ENCODE measurements at regions not wholly inside any gene's neighbourhood (a gene's known extent, or its start where the extent isn't known, plus 50 kb on each side); places are given as distances from the start of the nearest gene placed in this dataset.
"Not testable (repeated sequence)": the region's sequence is repeated elsewhere in the genome, so short reads cannot be mapped to it uniquely, and the experiment has no call there.

DNA sequence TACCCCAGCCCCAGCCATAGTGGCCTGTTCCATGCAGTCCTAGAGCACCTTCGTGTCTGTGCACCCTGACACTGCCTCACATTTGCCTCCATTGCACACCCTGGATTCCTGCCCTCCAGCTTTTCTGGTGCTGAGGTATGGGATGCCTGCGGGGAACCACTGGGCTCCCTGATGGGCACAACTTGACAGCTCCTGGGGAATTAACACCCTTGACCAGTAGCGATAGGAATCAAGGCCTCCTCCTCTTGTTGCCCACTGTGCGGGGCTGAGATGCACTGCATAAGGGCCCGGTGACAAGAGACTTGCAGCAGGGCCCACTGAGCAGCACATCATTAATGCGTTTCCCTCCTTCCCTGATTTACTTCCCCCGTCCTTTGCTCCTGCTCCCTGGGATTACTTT is 235.6 kb upstream of the MOCS1 start:
- intact Hi-C loops (cut with DNase I): no loop called here
- no peak for DNase-seq

DNA sequence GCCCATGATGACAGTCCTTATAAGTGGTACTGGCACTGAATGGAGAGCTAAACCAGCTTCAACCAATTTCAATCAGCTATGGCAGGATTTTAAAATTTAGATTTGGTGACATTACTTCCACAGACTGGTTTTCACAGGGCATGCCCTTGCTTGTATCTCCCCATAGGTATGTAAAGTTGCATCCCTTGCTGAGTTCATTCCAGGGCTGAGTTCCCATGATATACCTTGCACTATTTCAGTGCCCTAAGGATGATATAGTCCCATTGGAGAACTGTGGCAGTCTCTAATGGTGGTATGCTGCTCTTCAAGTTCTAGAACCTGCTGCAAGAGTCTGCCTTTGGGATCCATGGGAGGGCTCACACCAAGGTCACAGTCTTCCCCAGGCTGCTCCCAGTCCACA is 232.7 kb upstream of the MOCS1 start:
- intact Hi-C loops (cut with DNase I): loop anchor here (1.0 kb wide), 1 partner anchor 12 kb away; no protein-coding TSS in a partner anchor
- DNase-seq: no peak

DNA sequence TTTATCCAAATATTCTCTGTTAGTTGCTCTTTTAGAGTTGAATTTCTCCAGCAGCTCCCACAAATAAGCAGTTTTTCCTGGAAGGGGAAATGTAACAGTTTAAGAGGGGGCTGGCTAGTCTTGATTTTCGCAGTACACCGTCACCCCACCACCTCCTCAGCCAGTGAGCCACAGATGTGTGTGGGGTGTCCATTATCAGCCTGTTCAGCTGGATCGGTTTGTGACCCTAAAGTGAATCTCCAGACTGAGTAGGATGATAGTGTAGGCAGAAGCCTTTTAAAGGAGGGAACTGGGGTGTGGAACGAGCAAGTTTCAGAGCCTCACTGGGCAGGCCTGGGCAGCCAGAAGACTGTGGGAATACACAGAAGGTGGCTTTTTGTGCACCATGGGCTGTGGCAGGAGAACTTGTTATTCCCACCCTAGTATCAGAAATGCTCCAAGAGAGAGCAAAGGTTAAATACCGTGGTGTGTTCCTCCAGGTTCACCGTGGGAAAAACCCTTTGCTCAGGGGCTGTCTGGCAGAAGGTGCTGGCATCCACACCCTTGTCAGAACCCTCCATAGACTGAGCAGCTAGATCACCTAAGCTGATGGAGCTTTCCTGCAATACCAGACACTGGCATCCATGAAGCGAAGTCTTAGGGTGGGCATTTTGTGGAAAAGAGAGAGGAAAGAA is 230.9 kb upstream of the MOCS1 start:
- intact Hi-C loops (cut with DNase I): no loop called here
- no peak for DNase-seq

DNA sequence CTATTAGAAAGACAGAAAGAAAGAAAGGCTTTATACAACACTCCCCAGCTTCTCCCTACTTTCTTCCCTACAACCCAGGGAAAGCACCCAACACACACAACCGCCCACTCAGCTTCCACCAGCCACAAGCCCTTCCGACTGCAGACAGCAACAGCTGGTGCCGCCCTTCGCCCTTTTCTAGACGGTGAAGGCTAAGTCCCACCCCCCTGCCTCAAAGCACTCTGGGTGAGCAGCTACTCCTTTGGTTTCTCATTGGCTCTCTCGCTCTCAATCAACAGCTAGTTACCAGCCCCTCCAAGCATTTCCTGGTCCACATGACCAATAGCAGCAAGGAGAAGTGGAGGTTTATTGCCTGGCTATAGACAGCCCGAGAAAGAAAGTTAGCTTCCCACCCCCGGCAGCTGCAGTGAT is 230.1 kb upstream of the MOCS1 start:
- intact Hi-C loops (cut with DNase I): no loop called here
- peak in 41 of 42 donors; percentile 17 to 74 (median 55) for DNase-seq

DNA sequence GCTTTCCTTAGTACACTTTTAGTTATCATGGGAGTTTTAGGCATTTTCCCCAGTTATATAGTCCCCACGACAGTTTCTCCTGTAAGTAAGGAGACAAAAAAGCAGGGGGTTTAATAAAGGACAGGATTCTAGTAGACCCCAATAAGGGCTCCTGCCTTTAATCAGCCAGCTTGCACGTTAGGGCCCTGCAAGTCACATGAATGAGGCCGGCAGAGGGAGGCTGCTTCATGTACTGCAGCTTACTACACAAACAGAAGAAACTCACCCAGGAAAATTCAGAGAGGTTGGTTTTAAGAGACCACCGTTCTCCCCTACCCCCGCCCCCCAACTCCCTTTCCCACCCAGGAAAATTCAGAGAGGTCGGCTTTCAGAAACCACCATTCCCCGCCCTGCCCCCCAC is 229.7 kb upstream of the MOCS1 start:
- peak in 1 of 42 donors; percentile 25 for DNase-seq
- intact Hi-C loops (cut with DNase I): no loop called here

DNA sequence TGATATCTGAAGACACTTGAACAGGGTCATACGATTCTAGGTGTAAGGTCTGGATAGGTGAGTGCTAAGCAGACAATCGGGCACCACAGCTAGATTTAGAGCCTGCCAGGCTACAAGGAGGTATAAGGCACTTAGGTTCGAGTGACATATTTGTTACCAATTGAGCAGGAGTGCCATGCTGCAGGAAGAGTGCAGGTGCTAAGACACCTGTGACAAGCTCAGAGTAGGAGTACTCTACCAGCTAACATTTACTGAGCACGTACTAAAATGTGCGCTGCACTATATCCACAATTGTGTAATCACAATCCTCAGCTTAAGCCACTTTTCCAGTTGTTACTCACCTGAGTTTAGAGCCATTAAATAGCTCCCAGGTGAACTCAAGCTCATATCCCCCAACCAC is 227.8 kb upstream of the MOCS1 start:
- DNase-seq: no peak

DNA sequence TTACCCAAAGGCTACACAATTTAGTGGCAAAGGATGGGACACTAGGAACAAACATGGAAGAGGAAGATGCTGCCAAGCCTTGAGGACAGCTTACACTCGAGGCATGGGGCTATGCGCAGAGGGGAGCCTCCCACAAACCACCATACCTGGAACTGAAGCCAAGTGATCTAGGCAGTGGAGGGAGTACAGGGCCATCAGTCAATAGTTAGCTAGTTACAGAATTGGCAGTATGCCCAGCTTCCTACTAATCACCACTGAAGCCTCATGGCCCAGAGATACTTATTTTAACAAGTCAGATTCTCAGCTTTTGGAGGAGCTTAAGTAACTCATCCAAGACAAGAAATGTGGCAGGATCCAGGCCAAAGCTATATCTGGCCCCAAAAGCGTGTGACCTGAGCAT is 226.6 kb upstream of the MOCS1 start:
- intact Hi-C loops (cut with DNase I): no loop called here
- no peak for DNase-seq

More for the DNA sequence above, 227.8 kb upstream of the MOCS1 start:
- intact Hi-C loops (cut with DNase I): no loop called here

DNA sequence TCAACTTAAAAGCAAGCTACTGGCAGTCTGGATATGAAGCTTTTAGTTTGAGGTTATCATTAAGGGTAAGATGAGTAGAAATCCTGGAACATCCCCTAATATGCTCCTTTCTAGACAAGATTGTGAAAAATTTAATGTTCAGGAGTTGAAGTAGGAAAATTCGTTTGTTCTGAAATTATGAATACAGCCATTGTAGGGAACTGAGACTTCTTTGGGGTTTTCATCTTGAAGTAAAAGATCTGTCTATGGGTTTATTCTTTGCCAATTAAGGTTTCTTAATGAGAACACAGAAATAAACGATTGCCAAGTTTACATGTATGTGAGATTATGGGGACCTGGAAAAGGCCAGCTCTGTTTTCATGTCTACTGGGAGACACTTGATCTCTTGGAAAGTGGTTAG is 225.6 kb upstream of the MOCS1 start:
- intact Hi-C loops (cut with DNase I): no loop called here
- no peak for DNase-seq

DNA sequence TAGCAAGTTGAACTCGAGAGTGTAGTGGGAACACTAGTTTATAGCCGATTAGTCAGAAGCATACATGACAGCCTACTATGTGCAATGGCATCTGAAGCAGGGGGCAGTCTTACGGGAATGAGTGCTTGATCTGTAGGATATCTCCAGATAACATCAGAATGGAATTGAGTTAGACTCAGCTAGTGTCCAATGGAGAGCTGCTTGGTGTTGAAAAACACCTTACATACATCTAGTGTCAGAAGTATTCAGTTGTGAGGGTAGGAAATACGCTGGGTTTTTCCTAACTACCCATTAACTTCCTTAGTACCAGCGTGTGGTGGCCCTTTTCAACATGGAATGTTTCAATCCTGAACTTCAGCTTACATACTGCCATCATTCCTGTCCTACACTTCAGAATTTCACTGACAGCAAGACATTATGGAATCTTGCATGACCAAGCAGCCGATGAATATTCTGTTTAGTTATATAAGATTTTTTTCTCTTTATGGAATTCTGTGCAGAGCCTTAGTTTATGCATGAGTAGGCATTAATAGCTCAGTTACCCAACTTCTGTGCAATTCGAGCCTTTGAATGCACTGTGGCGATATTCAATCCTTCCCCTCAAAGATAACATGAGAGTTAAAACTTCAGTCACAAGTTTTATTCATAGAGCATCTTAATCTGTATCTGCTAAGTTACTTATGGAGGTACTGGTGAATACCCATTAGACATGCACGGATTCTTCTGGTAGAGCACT is 218.6 kb upstream of the MOCS1 start:
- peak in 3 of 42 donors; percentile 3 to 36 (median 34) for DNase-seq
- intact Hi-C loops (cut with DNase I): no loop called here

DNA sequence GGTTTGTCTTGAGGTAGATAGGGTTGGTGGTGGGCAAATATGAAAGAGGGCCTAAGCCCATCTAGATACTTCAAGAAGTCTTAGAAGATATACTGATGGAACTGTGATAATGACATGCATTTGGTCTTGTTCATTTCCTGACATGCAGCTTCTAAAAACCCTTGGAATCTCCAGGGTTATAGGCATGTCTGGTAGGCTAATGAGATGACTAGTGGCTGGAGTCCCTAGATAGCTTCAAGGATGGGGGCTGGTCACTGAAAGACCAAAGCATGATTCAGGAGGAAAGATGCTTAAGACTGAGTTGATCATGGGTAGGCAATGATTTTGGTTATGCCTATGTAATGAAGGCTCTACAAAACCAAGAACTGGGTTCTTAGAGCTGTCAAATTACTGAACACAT is 217.9 kb upstream of the MOCS1 start:
- no peak for DNase-seq
- intact Hi-C loops (cut with DNase I): no loop called here

DNA sequence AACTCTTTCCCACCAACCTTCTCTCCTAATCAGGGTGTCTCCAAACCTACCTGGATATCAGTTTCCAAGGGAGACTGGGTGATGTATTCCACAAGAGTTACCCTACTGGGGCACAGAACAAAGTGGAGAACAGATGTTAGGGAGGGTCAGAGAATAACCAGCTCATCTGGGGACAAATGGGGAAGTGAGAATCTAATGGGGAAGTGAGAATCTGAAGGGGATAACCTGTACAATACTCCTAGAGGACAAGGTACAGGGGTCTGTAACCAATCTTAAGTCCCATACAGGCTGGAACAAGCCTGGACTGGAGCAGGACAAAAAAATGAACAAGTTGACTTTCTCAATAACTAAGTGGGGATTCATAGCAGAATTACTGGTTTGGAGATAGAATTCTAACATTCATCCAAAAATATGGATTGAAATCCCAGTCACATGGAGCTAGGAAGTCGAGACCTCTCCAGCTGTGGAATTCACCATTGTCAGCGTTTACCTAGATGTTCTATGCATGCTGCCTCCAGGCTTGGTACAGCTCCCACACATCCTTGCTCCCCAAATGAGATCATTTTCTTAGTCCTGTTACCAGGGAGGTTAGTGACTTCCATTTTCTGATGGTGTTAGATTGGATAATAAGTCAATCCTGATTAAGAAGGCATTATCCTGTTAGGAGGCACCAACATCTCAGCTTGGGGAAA is 214.8 kb upstream of the MOCS1 start:
- DNase-seq: no peak
- intact Hi-C loops (cut with DNase I): no loop called here

DNA sequence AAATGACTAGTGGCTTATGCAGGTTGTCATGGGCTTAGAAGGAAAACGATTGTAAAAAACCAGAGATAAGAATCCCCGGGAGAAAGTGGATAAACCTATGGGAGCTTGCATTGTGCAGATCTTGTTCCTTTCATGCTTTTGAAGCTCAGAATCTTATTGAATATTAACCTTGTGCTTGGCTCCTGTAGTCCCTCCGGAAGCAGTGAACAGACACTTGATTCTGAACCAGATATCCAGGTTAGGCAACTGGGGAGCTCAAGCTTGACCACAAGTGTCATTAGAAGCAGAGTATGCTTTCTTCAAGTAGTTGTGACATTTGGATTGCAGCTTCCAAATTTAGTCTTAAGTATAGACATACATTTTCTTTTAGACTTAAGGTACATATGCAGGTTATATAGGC is 212.6 kb upstream of the MOCS1 start:
- no peak for DNase-seq
- intact Hi-C loops (cut with DNase I): no loop called here

DNA sequence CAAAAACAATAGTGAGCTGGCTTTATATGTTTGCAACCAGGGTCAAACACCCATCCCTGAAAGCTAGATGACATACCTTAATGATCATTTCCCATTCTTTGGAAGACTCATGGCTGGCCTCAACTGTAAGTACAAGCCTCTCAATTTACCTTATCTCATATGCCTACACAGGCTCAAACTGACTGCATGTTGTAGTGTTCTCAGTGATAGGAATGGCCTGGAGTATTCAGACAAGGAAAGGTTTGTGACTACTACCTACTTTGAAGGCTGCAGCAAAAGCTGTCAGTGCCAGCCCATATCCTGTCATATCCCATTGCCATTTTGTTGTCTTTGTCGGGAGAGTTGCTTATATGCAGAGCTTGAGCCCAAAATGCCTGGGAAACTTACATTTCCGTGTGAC is 205.2 kb upstream of the MOCS1 start:
- intact Hi-C loops (cut with DNase I): no loop called here
- DNase-seq: no peak

DNA sequence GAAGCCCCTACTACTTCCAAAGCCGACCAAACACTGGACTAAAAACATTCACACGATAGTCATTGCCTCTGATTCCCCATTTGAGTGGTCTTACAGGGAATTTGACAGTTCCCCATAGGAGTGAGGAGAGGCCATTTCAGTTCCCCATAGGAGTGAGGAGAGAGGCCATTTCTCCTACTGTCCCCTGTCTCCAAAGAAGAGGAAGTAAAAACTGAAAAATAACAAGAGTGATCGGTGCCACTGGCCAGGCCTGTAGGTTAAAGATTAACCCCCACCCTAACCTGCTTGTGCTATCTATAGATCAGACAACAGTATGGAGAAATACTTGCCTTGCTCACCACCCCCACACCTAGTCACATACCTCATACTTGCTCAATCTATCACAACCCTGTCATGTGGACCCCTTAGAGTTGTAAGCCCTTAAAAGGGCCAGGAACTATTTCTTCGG is 204.0 kb upstream of the MOCS1 start:
- intact Hi-C loops (cut with DNase I): no loop called here
- no peak for DNase-seq

DNA sequence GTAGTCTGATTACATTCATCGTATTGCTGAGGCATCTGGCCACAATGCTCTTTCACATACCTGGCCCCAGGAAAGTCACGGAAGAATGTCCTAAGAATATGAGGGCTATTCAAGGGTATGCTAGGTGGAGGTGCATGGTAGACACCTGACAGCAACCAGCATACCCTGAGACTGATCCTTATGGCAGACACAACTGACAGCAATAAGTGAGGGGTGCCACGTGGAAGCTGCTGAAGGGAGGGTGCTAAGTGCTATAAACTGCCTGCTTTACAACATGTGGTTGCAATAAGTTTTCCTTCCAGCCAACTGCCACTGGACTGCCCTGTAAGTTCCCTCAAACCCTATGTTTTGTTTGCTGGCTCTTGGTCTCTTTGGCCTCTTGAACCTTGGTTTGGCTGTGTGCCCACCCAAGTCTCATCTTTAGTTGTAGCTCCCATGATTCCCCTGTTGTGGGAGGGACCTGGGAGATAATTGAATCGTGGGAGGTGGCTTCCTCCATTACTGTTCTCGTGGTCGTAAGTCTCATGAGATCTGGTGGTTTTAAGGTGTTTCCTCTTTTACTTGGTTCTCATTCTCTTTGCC is 201.3 kb upstream of the MOCS1 start:
- no peak for DNase-seq
- intact Hi-C loops (cut with DNase I): no loop called here

DNA sequence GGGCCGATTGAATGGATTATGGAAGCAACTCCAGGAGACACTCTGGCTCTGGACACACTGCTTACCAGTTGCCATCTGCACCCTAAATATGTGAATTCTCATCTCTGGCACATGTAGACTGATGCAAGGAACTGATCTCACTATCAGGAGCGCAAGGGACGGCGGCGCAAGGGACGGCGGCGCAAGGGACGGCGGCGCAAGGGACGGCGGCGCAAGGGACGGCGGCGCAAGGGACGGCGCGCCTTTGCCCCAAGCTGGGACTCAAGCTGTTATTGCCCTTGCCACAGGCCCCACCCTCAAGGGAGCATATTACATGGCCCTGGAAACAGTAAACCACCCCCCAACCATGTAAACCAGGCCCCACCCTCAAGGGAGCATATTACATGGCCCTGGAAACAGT is 199.7 kb upstream of the MOCS1 start:
- intact Hi-C loops (cut with DNase I); DNase-seq: not testable (repeated sequence)

DNA sequence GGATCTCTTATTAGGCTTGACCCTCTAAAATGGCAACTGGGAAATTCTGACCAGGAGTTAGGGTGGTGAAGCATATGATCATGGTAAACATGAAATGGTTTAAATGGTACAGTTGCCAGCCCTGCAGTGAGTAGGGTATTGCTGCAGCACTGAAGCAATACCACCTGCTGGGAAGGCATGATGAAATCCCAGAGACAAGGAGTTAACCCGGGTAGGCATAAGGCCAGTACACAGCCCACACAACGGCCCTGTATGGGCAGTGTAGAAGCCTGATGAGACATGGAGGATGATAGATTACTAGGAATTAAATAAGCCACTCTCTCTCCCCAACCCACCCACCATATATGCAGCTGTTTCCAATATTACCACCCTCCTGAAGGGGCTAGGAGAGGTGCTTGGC is 197.4 kb upstream of the MOCS1 start:
- intact Hi-C loops (cut with DNase I): no loop called here
- DNase-seq: no peak

DNA sequence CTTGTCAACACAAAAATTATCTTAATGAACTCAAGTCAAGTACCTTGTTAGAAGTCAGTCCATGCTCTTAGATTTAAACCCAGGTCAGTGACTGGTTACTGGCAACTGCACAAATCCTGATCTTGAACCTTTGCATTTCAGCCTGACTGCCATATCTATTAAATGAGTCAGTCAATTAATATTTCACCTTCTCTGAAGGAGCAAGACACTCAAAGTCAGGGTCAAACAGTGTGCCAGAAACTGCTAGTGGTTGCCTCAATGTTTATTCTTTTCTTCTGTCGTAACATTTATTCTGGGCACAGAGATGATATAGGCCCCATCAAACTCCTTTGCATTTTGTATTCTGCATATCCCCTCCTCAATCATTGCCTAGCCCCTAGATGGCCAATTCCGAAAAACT is 193.9 kb upstream of the MOCS1 start:
- intact Hi-C loops (cut with DNase I): no loop called here
- no peak for DNase-seq

DNA sequence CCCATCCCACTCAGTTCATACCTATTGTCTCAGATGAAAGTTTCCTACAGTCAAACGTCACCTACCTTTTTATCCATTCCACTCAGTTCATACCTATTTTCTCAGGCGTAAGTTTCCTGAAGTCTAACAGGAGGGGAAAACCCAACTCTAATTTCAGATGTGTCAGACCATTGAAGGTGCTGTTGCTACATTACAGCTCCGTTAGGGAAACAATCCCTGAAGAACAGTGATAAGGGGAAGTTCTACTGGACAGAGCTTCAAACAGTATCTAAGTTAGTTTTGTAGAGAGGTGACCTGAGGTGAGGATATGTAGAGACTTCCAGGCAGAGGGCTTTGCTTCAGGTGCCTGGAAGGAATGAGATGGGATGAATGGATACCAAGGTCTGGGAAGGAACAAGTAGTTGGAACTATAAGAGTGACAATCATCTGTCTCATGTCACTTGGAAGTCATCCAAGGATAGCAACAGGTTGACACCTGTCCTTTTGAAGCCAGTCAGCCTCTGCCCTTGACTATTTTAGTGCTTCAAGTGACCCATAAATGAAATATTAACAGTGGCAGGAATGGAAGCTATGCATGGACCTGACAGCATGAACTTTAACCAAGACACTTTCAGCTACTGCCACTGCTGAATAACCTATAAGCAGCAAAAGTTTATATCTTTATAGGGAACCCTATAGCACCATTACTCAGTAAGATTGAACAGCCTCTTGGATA is 191.6 kb upstream of the MOCS1 start:
- DNase-seq: no peak
- intact Hi-C loops (cut with DNase I): no loop called here
